ENCODE measurements at regions not wholly inside any gene's neighbourhood (a gene's known extent, or its start where the extent isn't known, plus 50 kb on each side); places are given as distances from the start of the nearest gene placed in this dataset.

DNA sequence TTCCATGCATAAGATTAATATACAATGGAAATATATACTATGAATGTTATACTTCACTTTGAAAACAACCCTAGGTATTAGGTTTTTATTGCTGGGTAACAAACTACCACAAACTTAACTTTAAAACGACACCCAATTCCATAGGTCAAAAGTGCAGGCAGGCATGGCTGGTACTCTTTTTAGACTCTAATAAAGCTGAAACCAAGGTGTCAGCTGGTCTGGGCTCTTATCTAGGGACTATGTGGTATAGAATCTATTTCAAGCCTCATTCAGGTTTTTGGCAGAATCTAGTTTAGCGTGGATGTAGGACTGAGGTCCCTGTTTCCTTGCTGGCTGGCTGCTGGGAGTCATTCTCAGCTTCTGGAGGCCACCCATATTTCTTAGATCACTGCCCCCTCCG is 65.0 kb upstream of the TMEM168 start:
- Histone ChIP-seq H3K9me3 (ENCODE audit: control insufficient read depth in 1 of 2, insufficient read depth in 1 of 2, low read depth in 1 of 2, low read length in 2 of 2) (no peaks in the 10 kb centered on the region), H3K9me2 (ENCODE audit: insufficient read depth) (no peaks in the 10 kb centered on the region), H4K20me1 (ENCODE audit: insufficient read depth) (no peaks in the 10 kb centered on the region), H3K4me1 (ENCODE audit: control insufficient read depth in 1 of 2, insufficient read depth in 2 of 2, low read length in 2 of 2) (no peaks in the 10 kb centered on the region), H3K9ac (ENCODE audit: low read length) (no peak overlapping the region), H3K27ac (ENCODE audit: low read depth, low read length) (no peak overlapping the region), H3K4me2 (ENCODE audit: low read length) (no peak overlapping the region), H2AFZ (ENCODE audit: low read depth, low read length, poor library complexity, severe bottlenecking) (no peak overlapping the region), H3K27me3 (ENCODE audit: insufficient read depth, low read length) (no peaks in the 10 kb centered on the region), H3K79me2 (ENCODE audit: insufficient read depth, low read length) (no peaks in the 10 kb centered on the region), H3K36me3 (ENCODE audit: control insufficient read depth in 1 of 2, insufficient read depth in 2 of 2, low read length in 2 of 2) (no peaks in the 10 kb centered on the region), H3K4me3 (replicated peaks in 1 of 2; ENCODE audit: low read depth in 1 of 2, low read length in 2 of 2) (no peak overlapping the region)
- ATAC-seq (no peak), DNase-seq (ENCODE audit: low read depth, low spot score) (no peak)
- no TSS peak for BruUV-seq (replicated peaks)
- no peak for TF ChIP-seq ELF1 (IDR thresholded peaks at IDR 0.05; ENCODE audit: borderline replicate concordance, low read depth)
- RAD21 ChIA-PET (ENCODE audit: low non-redundant PET in 1 of 2, low total read pairs in 2 of 2, uncharacterized antibody in 2 of 2, unreplicated experiment in 2 of 2): no interaction called here
- CTCF ChIA-PET: no interaction called here
- intact Hi-C loops (cut with micrococcal nuclease): no loop called here
- POLR2A ChIA-PET: no interaction called here

DNA sequence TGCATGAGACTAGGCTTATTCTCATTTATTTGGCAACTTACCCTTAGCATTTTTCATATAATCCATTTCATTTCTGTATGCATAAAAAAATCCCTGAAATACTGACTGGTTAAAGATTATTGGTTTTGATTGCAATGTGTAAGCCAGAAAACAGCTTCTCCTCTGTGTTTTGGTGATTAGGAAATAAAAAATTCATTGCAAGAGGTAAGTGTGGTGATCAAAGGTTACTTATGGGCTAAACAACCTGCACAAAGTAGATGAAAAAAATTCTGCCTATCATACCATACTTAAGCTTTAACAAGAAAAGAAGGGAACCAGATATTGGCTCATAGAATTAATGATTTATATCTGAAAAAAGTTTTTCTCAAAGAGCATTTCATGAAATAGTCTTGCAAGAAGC is 64.0 kb upstream of the TMEM168 start:
- H4K20me1 ChIP-seq (ENCODE audit: insufficient read depth): no peaks in the 10 kb centered on the region
- H3K4me1 ChIP-seq (ENCODE audit: control insufficient read depth in 1 of 2, insufficient read depth in 2 of 2, low read length in 2 of 2): no peaks in the 10 kb centered on the region
- BruUV-seq (replicated peaks): no TSS peak
- ChIA-PET POLR2A (no interaction called here), RAD21 (ENCODE audit: low non-redundant PET in 1 of 2, low total read pairs in 2 of 2, uncharacterized antibody in 2 of 2, unreplicated experiment in 2 of 2) (no interaction called here), CTCF (no interaction called here)
- intact Hi-C loops (cut with micrococcal nuclease): no loop called here
- H3K36me3 ChIP-seq (ENCODE audit: control insufficient read depth in 1 of 2, insufficient read depth in 2 of 2, low read length in 2 of 2): no peaks in the 10 kb centered on the region
- DNase-seq (ENCODE audit: low read depth, low spot score) (no peak), ATAC-seq (no peak)
- no peak overlapping the region for H3K4me2 ChIP-seq (ENCODE audit: low read length)
- no peaks in the 10 kb centered on the region for H3K27me3 ChIP-seq (ENCODE audit: insufficient read depth, low read length)
- TF ChIP-seq, protein P1, sequence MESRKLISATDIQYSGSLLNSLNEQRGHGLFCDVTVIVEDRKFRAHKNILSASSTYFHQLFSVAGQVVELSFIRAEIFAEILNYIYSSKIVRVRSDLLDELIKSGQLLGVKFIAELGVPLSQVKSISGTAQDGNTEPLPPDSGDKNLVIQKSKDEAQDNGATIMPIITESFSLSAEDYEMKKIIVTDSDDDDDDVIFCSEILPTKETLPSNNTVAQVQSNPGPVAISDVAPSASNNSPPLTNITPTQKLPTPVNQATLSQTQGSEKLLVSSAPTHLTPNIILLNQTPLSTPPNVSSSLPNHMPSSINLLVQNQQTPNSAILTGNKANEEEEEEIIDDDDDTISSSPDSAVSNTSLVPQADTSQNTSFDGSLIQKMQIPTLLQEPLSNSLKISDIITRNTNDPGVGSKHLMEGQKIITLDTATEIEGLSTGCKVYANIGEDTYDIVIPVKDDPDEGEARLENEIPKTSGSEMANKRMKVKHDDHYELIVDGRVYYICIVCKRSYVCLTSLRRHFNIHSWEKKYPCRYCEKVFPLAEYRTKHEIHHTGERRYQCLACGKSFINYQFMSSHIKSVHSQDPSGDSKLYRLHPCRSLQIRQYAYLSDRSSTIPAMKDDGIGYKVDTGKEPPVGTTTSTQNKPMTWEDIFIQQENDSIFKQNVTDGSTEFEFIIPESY (IDR thresholded peaks at IDR 0.05; ENCODE audit: extremely low read depth, insufficient replicate concordance, low read length): no peak
- TF ChIP-seq, protein P2, sequence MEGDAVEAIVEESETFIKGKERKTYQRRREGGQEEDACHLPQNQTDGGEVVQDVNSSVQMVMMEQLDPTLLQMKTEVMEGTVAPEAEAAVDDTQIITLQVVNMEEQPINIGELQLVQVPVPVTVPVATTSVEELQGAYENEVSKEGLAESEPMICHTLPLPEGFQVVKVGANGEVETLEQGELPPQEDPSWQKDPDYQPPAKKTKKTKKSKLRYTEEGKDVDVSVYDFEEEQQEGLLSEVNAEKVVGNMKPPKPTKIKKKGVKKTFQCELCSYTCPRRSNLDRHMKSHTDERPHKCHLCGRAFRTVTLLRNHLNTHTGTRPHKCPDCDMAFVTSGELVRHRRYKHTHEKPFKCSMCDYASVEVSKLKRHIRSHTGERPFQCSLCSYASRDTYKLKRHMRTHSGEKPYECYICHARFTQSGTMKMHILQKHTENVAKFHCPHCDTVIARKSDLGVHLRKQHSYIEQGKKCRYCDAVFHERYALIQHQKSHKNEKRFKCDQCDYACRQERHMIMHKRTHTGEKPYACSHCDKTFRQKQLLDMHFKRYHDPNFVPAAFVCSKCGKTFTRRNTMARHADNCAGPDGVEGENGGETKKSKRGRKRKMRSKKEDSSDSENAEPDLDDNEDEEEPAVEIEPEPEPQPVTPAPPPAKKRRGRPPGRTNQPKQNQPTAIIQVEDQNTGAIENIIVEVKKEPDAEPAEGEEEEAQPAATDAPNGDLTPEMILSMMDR (IDR thresholded peaks at IDR 0.05 in 2 of 3, conservative IDR thresholded peaks at IDR 0.05 in 1 of 3; ENCODE audit: borderline replicate concordance in 1 of 3, insufficient read depth in 1 of 3, low read depth in 2 of 3, low read length in 2 of 3): no peak
- no peak for TF ChIP-seq CBX3 (IDR thresholded peaks at IDR 0.05; ENCODE audit: low read depth)
- no peak for TF ChIP-seq JUND (IDR thresholded peaks at IDR 0.05)
- no peak for TF ChIP-seq ZFX (IDR thresholded peaks at IDR 0.05)
- no peak for TF ChIP-seq SP1 (IDR thresholded peaks at IDR 0.05; ENCODE audit: low read depth)
- TF ChIP-seq SIN3A (IDR thresholded peaks at IDR 0.05; ENCODE audit: low read depth): no peak
- H3K79me2 ChIP-seq (ENCODE audit: insufficient read depth, low read length): no peaks in the 10 kb centered on the region
- H3K9me2 ChIP-seq (ENCODE audit: insufficient read depth): no peaks in the 10 kb centered on the region
- no peak overlapping the region for H3K4me3 ChIP-seq (replicated peaks in 1 of 2; ENCODE audit: low read depth in 1 of 2, low read length in 2 of 2)
- no peaks in the 10 kb centered on the region for H3K9me3 ChIP-seq (ENCODE audit: control insufficient read depth in 1 of 2, insufficient read depth in 1 of 2, low read depth in 1 of 2, low read length in 2 of 2)
- no peak overlapping the region for H2AFZ ChIP-seq (ENCODE audit: low read depth, low read length, poor library complexity, severe bottlenecking)
- no peak overlapping the region for H3K9ac ChIP-seq (ENCODE audit: low read length)
- H3K27ac ChIP-seq (ENCODE audit: low read depth, low read length): no peak overlapping the region
